ENCODE measurements at regions not wholly inside any gene's neighbourhood (a gene's known extent, or its start where the extent isn't known, plus 50 kb on each side); places are given as distances from the start of the nearest gene placed in this dataset.

DNA sequence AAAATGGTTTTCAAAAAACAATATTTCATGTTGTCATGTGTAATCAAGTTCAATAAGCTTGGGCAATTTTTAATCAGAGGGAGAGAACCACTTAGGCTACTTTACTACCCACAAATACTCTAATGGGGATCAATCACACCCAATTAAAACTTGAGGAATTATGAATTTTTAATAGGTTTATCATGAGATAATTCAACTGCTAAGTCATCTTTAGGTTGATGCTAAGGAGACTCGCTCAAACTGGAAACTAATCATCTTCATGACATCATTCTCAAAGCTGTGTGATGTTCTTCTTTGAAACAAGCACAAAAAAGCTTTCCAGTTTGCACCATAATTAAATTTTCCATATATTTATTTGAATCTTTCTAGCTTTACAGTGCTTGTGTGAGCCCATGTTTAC is 867.5 kb downstream of the MAT2B start:
- 24% methylated on average over 1 of the region's 1 CpG for WGBS (ENCODE audit: insufficient coverage, insufficient replicate concordance, low lambda C conversion rate, missing lambda C conversion rate)
- ChIA-PET RAD21 (ENCODE audit: unreplicated experiment) (interaction anchor here (0.7 to 2.2 kb wide), 11 partner anchors 12 to 147 kb away, joined by 3 to 10 read pairs (median 4); no protein-coding TSS in a partner anchor), CTCF (interaction anchor here (0.7 to 1.6 kb wide), 5 partner anchors 11 to 102 kb away, joined by 3 to 6 read pairs (median 4); no protein-coding TSS in a partner anchor), POLR2A (interaction anchor here (0.9 to 1.0 kb wide), 3 partner anchors 12 to 18 kb away, joined by 3 to 4 read pairs (median 4); no protein-coding TSS in a partner anchor), SMC1A (ENCODE audit: uncharacterized antibody, unreplicated experiment) (interaction anchor here (0.6 to 4.1 kb wide), 11 partner anchors 8 to 280 kb away, joined by 3 to 28 read pairs (median 6); no protein-coding TSS in a partner anchor)
- Histone ChIP-seq H3K27ac (ENCODE audit: control insufficient read depth, insufficient read depth) (no peak overlapping the region), H3K27me3 (replicated peaks in 1 of 2; ENCODE audit: control insufficient read depth in 2 of 2, insufficient read depth in 2 of 2, low read length in 1 of 2) (no peaks in the 10 kb centered on the region), H3K79me2 (ENCODE audit: control insufficient read depth, insufficient read depth, low read length) (no peaks in the 10 kb centered on the region), H4K20me1 (ENCODE audit: control insufficient read depth, insufficient read depth) (no peaks in the 10 kb centered on the region), H3K4me1 (ENCODE audit: control insufficient read depth, insufficient read depth, low read length) (no peaks in the 10 kb centered on the region), H3K4me2 (ENCODE audit: control insufficient read depth, insufficient read depth) (no peak overlapping the region), H3K36me3 (ENCODE audit: control insufficient read depth in 2 of 2, insufficient read depth in 2 of 2, low read length in 1 of 2) (no peaks in the 10 kb centered on the region), H3K9ac (ENCODE audit: control insufficient read depth, insufficient read depth, low read length) (no peak overlapping the region), H3K9me3 (replicated peaks; ENCODE audit: control insufficient read depth, insufficient read depth, low read length) (no peaks in the 10 kb centered on the region), H3K4me3 (no peak overlapping the region), H2AFZ (ENCODE audit: control insufficient read depth, low read depth, low read length) (no peak overlapping the region)
- ATAC-seq (no peak), DNase-seq (ENCODE audit: low read depth, low spot score) (no peak), FAIRE-seq (no peak)
- in situ Hi-C loops (cut with MboI) = no loop called here
- BruUV-seq (replicated peaks) = no TSS peak
- TF ChIP-seq, protein P1, sequence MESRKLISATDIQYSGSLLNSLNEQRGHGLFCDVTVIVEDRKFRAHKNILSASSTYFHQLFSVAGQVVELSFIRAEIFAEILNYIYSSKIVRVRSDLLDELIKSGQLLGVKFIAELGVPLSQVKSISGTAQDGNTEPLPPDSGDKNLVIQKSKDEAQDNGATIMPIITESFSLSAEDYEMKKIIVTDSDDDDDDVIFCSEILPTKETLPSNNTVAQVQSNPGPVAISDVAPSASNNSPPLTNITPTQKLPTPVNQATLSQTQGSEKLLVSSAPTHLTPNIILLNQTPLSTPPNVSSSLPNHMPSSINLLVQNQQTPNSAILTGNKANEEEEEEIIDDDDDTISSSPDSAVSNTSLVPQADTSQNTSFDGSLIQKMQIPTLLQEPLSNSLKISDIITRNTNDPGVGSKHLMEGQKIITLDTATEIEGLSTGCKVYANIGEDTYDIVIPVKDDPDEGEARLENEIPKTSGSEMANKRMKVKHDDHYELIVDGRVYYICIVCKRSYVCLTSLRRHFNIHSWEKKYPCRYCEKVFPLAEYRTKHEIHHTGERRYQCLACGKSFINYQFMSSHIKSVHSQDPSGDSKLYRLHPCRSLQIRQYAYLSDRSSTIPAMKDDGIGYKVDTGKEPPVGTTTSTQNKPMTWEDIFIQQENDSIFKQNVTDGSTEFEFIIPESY (IDR thresholded peaks at IDR 0.05) = no peak
- TF ChIP-seq, protein P2, sequence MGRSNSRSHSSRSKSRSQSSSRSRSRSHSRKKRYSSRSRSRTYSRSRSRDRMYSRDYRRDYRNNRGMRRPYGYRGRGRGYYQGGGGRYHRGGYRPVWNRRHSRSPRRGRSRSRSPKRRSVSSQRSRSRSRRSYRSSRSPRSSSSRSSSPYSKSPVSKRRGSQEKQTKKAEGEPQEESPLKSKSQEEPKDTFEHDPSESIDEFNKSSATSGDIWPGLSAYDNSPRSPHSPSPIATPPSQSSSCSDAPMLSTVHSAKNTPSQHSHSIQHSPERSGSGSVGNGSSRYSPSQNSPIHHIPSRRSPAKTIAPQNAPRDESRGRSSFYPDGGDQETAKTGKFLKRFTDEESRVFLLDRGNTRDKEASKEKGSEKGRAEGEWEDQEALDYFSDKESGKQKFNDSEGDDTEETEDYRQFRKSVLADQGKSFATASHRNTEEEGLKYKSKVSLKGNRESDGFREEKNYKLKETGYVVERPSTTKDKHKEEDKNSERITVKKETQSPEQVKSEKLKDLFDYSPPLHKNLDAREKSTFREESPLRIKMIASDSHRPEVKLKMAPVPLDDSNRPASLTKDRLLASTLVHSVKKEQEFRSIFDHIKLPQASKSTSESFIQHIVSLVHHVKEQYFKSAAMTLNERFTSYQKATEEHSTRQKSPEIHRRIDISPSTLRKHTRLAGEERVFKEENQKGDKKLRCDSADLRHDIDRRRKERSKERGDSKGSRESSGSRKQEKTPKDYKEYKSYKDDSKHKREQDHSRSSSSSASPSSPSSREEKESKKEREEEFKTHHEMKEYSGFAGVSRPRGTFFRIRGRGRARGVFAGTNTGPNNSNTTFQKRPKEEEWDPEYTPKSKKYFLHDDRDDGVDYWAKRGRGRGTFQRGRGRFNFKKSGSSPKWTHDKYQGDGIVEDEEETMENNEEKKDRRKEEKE (IDR thresholded peaks at IDR 0.05) = no peak
- TF ChIP-seq NFIC (IDR thresholded peaks at IDR 0.05; ENCODE audit: low read depth, low read length) (no peak), EED (IDR thresholded peaks at IDR 0.05; ENCODE audit: low read depth) (no peak), CBFB (IDR thresholded peaks at IDR 0.05; ENCODE audit: low read depth) (no peak), ZSCAN29 (IDR thresholded peaks at IDR 0.05) (no peak)
- intact Hi-C loops (cut with micrococcal nuclease; ENCODE audit: unreplicated experiment) = no loop called here

All from GM12878 (cell line).